ENCODE measurements at regions not wholly inside any gene's neighbourhood (a gene's known extent, or its start where the extent isn't known, plus 50 kb on each side); places are given as distances from the start of the nearest gene placed in this dataset.
"Not testable (repeated sequence)": the region's sequence is repeated elsewhere in the genome, so short reads cannot be mapped to it uniquely, and the experiment has no call there.

DNA sequence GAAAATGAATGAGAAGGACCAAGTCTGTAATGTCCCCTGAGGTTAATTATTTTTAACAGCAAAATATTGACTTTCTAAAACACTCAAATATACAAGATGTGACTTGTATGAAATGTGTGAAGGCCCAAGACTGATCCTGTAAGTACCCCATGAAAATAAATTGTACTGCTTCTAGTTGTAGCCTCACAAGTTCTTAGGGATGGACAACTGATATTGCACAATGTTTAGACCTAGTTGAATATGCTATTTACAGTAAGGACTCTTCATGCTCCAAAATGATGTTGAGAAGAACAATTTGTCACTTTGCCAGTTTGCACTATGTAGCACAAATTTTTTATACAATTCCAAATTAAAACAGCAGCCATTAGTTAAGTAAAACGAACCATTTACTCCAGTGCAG, 139.7 kb upstream of the GDNF start:
- in situ Hi-C loops (cut with MboI; ENCODE audit: low sequenced_read_pairs) = no loop called here

DNA sequence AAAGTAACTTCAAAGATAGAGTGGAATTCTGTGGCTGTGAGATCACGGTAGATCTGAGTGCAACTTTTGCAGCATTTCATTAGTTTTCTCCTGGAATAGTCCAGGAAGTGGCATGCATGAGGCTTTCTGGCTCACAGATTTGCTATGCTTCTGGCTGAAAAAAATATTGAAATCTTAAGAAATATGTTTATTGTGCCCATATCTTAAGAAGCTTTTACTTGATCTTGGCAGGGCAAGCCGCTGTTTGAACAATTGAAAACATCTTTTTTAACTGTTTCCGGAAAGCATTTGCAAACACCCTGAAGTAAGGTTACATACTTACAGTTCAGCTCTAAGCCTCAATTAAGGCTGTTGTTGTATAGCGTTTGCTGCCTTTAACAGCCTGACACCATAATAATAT, 135.7 kb upstream of the GDNF start:
- in situ Hi-C loops (cut with MboI; ENCODE audit: low sequenced_read_pairs) = no loop called here

DNA sequence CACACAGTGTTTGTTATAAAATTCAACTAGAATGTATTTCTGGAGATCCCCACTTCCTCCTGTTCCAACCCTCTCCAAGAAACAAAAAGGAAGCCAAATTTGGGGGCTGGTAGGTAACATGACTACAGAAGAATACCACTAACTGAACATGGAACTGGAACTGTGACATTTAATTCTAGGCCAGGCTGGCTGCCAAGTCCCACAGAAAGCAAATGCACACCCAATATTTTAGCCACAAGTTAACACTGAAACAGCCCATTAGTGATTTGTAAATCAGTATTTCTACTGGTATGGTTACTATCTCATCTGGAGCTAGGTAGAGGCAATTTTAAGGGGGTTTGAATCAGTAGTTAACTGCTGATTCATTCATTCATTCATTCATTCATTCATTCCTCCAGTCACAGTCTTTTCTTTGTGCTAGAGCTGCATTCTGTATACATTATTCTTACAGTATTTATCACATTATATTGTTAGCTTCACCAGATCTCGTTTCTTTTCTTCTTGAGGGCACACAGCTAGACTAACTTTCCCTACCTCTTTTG, 131.7 kb upstream of the GDNF start:
- in situ Hi-C loops (cut with MboI; ENCODE audit: low sequenced_read_pairs) = no loop called here

DNA sequence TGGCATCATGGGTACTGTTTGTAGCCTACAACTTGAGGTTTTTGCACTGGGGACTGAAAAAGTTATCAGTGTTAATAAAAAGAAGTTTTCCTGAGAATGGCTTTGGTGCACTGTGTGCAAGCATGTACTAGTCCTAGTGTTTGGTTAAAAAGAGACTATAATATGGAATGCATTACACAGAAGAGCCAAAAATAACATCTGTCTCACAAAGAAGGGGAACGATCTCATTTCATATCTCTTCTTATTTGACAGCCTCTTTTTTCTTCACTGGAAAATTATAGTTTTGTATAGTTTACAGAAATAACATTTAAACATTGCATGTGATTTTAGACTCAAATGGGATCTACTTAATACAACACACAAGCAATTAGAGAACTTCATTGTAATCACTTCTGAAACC, 127.0 kb upstream of the GDNF start:
- in situ Hi-C loops (cut with MboI; ENCODE audit: low sequenced_read_pairs) = no loop called here

DNA sequence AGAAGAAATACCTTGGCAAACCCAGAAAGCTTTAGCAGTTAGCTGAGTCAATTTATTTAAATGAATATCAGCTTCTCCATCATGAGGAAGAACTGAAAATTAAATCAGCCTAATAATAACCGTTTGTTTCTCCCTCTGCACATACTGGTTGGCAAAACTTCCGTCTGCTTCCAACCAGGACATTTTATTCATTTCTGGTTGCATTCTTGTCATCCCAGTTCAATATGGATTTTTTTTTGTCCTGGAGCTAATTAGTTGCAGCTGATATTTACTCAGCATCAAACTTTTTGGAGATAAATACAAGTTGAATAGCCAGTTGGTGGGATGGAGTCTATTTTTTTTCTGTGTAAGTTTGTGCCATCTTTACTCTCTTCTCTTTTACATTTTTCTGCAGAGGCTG, 126.5 kb upstream of the GDNF start:
- in situ Hi-C loops (cut with MboI; ENCODE audit: low sequenced_read_pairs) = no loop called here

DNA sequence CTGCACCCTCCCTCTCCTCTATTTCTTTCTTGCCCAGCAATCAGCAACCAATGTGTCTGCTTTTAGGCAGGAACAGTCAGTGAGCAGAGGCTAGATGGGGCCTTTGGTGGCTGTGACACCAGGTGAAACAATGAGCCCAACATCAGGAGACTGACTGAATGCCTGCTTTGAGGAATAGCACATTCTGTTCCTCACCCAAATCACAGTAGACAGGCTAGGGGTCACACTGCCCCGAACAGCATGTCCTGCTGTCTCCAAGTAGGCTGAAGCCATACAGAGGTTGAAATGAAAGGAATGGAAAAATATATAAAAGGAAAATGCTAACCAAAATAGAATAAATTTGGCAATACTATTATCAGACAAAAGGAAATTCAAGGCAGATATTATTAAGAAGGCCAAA, 122.5 kb upstream of the GDNF start:
- in situ Hi-C loops (cut with MboI; ENCODE audit: low sequenced_read_pairs) = no loop called here

DNA sequence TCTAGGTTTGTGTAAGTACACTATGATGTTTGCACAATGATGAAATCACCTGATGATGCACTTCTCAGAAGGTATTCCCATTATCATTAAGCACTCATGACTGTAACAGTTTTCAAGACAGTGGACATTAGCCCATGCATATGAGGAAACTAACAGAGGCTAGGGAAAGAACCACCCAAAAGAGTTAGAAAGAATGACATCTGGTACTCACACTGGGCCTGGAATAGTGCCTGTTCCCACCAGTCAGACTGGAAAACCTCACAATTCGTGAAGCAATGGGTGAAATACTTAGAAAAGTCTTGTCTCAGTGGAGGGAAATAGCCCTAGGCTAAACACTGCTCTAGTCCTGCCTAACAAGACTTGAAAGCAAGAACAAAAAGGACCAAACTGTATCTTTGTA, 117.4 kb upstream of the GDNF start:
- in situ Hi-C loops (cut with MboI; ENCODE audit: low sequenced_read_pairs) = no loop called here

DNA sequence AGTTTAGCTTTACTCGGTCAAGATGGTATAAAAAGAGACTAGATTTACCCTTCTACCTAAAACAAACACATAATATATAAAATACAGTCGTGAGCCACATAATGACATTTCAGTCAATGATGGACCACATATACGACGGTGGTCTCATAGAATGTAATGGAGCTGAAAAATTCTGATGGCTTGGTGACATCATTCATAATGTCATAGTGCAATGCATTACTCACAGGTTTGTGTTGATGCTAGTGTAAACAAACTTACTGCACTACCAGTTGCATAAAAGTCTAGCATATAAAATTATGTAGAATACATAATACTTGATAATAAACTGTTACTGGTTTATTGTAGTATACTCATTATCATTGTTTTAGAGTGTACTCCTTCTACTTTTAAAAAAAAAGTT, 115.9 kb upstream of the GDNF start:
- in situ Hi-C loops (cut with MboI; ENCODE audit: low sequenced_read_pairs) = no loop called here

DNA sequence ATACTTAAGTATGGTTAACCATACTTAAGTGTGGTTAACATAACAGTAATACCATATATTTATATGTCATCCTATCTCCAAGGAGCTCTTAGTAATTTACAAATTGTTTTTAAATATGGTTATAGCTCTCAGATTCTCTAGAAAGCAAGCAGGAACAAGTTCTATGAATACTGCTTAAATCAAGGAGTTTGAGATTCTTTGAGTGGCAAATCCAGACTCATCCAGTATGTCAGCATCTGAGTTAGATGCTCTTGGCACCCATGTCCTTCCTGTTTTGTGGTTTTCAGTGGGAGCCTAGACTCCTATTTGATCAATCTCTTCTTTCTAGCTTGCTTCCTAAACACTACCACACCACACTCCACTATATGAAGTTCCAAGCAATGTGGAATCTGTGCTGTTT, 114.7 kb upstream of the GDNF start:
- in situ Hi-C loops (cut with MboI; ENCODE audit: low sequenced_read_pairs) = no loop called here

DNA sequence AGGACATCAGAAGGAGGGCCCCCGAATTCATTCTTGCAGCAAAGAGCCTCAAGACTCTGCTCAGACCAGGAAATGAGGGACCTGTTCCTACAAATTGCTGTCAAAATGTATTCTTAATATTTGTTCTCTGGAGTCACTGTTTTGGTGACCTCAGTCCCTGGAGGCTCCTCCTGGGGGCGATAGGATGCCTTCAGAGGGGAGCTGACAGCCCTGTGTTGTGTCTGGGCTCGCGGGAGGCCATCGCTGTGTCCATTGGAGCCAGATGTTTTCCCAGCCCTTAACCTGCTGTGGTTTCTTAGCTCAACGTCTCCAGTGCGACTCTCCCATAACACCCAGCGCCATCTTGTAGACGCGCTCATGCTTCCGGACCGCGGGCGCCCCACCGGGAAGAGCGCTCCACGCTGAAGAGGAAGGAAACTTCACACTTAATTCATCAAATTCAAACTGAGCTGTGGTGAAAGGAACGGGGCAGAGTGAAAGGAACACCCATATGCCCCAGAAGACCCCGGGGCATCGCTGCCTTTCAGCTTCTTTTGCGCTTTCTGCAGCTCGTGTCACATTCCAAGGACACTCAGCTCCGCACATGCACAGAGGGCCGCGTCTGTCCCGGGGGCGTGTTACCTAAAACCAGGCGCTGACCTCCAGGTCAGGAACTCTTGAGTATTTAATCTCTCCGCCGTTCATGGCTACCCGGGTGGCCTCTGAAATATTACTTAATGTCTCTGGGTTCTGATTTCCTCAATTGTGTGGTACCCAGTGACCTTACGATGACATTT, 112.3 kb upstream of the GDNF start:
- in situ Hi-C loops (cut with MboI; ENCODE audit: low sequenced_read_pairs) = no loop called here

DNA sequence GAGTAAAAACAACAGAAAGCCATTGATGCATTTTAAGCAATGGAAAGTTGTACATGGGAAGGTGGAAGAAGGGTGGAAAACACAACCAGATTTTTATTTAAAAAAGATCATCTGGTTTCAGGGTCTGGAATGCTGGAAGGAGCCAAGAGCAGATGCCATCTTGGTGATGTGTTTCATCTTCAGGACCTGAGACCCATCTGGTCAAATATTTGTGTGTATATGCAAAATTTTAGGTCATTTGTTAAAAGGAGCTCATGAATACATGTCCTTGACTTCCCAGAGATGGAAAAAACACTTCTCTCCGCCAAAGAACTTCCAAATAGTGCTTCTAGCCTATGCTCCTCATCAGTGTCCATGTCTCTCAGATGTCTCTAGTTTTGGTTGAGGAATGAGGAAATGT, 110.6 kb upstream of the GDNF start:
- in situ Hi-C loops (cut with MboI; ENCODE audit: low sequenced_read_pairs) = no loop called here

DNA sequence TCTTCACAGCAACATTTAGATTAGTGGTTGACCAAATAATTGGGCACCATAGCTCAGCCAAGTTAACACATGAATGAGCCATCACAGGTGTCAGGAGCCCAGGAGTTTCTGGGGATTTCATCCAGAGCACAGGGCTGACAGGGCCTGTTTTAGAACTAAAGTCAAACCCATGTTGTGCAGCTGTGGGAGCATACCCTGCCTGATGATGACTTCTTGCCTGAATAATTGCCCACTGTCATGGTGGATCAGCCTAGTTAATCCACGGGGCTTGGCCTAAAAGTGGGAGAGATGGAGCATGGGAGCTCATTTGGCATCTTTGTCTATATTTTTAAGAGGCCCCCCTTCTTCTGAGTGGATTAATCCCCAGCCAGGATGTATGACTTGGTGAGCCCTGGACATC, 105.6 kb upstream of the GDNF start:
- in situ Hi-C loops (cut with MboI; ENCODE audit: low sequenced_read_pairs) = no loop called here

DNA sequence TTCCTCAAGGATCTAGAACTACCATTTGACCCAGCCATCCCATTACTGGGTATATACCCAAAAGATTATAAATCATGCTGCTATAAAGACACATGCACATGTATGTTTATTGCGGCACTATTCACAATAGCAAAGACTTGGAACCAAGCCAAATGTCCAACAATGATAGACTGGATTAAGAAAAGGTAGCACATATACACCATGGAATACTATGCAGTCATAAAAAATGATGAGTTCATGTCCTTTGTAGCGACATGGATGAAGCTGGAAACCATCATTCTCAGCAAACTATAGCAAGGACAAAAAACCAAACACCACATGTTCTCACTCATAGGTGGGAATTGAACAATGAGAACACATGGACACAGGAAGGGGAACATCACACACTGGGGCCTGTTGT, 103.3 kb upstream of the GDNF start:
- in situ Hi-C loops (cut with MboI; ENCODE audit: low sequenced_read_pairs) = not testable (repeated sequence)

DNA sequence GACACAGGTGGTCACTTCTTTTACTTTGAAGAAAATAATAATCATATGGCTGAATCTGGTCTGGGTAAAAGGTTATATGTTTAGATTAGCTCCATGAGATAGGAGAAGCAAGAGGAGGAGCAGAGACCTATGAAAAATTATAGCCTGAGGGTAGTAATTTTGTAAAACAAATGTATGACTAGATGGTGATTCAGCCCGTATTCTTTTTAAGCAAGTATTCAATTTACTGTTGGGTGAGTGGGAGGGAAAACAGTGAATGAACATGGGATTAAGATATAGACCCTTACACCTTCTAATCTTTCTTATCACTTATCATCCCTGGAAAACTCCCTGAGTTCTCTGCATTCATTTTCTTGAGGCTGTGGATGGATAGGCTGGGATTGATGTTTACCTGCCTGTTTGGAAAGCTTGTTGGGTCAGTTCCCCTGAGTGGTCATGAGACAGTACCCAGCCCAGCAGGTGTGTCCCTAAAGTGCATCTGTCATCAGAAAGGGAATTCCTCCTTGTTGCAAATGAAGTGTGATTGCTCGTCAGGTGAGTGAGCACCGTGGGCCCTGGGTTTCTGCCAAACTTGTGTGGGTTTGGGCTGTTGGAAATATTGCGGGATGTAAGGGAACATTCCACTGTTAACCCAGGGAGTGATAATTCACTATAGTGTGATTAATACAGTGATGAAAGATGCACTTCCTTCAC, 101.2 kb upstream of the GDNF start:
- in situ Hi-C loops (cut with MboI; ENCODE audit: low sequenced_read_pairs) = no loop called here

DNA sequence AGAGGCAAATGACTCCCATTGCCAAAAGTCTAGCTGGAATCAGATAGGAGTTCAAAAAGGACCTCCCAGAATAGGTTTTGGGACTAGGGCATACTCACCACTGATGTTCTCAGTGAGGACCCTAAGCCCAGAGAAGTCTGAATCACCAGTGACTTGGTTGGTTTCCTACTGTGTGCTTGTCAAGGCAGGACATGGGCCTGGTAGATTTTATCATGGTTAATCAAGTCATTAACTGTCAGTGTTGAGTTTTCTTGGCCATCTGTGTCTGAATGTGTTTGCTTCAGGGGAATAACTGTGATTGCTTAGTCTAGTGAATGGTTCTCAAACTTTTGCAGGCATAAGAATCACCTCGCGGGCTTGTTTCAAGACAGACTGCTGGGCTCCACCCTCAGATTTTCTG, 99.0 kb upstream of the GDNF start:
- in situ Hi-C loops (cut with MboI; ENCODE audit: low sequenced_read_pairs) = no loop called here

DNA sequence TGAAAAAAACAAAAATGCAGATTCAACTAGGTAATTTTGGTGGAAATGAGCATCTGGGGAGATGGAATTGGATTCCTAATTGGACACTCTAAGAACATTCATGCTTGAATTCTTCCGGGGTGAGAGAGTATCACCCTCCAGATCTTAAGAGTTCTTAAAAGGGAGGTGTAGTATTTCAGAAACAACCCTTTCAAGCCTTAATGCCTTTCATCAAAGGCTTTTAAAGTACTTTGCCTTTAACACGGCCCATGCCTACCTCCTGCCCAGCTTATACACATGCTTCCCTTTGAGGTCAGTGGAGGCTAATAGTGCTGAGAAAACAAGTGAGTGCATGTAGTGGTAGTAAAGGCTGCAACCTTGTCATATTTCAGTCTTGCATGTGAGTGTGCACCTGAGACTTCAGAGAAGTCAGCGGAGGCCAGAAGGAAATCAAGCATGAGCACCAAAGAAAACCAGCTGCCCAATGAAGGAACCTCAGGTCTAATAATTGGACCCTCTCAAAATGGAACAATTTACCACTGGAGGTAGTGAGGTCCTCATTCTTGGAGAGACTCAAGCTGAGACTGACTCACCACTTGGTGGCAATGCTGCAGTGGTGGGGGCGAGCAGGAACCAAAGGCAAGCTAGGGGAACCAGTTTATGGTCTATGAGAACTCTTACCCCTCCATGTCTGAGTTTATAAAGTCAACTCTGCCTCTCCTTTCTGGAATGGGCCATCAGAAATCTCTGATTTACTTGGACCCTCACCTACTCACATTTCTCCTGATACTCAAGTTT, 98.4 kb upstream of the GDNF start:
- in situ Hi-C loops (cut with MboI; ENCODE audit: low sequenced_read_pairs) = no loop called here

DNA sequence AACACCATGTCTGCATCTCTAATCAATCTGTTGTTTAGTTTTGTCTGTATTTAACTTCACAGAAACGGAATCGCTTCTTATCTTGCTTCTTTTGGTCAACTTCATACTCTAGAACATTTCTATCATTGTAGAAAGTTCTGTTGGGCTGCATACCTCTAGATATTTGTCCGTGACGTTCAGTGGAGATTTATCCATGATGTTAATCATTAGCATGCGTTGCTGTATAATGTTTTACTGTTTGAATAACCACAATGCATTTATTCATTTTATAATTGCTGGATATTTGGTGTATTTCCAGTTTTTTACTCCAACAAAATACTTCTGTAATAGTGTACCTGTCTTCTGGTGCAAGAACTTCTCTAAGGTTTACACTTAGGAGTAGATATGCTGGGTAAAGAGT, 96.2 kb upstream of the GDNF start:
- in situ Hi-C loops (cut with MboI; ENCODE audit: low sequenced_read_pairs) = no loop called here

DNA sequence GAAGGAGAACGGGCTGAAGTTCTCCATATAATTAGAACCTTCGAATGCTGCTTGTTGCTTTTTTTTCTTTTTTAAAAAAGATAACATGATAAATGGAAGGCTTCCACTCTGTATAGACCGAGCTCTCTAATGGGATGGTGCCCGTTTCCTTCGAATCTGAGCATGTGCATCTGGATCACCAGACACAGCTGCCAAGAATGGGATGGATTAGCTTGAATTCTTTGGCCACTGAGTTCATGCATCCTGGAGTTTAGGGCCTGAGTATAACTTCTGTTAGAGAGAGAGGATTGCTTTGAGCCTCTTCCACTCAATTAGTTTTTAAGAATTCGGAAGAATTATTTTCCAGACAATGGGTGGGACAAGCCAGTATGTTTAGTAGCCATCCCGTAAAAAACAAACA, 93.7 kb upstream of the GDNF start:
- in situ Hi-C loops (cut with MboI; ENCODE audit: low sequenced_read_pairs) = no loop called here

DNA sequence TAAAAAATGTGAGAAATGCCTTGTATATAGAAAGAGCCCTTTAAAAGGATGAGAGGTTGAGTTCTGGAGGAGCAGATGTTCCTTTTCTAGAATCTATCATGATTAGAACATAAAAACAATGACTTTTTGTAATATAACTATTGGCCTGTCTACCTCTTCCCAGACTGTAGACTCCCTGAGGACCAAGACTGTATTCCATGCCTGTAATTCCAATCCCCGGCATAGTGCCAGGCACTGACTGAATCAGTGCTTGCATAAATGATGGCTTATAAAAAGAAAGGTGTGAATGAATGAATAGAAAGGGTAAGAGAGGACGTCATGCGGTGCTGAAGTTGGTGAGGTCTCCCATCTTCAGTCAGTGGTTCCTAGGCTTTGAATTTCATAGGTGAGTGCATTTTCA, 92.6 kb upstream of the GDNF start:
- in situ Hi-C loops (cut with MboI; ENCODE audit: low sequenced_read_pairs) = no loop called here

DNA sequence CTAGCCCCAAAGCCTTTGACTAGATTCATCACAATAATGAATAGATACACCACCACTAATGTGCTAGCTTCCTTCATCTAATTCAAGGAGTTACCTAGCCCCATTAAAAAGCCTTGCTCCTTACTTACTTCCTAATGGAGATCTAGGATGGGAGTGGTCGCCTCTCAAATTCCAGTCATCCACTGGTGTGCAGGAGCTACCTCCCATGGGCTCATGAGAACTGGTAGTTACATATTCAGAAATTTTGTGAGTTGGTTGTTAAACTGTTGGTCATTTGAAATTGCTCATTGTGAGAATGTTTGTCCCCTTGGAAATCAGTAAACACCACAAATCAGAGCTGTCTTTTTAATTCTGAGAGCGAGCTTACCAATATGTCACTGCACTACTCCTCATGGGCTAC, 91.7 kb upstream of the GDNF start:
- in situ Hi-C loops (cut with MboI; ENCODE audit: low sequenced_read_pairs) = no loop called here

DNA sequence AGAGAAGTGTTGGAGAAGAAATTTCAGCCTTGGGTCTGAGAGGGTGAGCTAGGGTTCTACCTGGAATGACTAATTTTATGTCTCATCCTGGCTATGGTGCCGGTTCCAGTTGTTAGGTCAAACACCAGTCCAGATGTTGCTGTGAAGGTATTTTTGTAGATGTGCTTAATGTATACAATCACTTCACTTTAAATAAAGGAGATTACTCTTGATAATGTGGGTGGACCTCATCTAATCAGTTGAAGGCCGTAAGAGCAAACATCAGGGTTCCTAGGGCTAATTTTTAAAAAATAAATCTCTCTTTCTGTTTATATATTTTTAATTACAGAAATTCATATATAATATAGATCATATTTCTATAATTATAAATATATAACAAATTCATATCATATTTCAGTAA, 90.5 kb upstream of the GDNF start:
- in situ Hi-C loops (cut with MboI; ENCODE audit: low sequenced_read_pairs) = no loop called here

DNA sequence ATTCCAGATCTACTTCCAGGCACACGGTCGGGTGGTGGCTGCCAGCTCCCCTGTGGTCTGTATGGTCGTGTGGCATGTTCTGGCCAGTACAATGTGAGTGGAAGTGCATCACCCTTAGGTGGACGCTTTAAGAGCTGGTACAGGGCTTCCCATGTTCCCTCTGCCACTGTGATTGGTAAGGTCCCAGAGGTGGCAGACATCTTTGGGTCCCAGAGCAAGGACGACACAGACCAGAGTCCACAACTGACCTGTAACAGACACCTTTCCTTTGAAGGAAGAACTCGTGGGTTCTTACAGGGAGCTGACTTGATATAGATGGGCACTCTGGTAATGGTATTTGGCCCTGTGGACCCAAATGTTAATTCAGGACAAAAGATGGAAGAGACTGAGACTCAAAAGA, 90.0 kb upstream of the GDNF start:
- in situ Hi-C loops (cut with MboI; ENCODE audit: low sequenced_read_pairs) = no loop called here

All from HL-60/S4 (cell line).